MCF 10A (cell line): ENCODE measurements at regions not wholly inside any gene's neighbourhood (a gene's known extent, or its start where the extent isn't known, plus 50 kb on each side); places are given as distances from the start of the nearest gene placed in this dataset.

ENCODE experiments used
- BruUV-seq: library from RNA; stranded (reverse); fragments of 400-500 nt; replicated peaks from 2 replicates; lab custom pipeline; 2021; lab: Mats Ljungman, UMichigan
- CTCF ChIA-PET: fragments of 300-600 bp; sonication (Branson Sonifier 250); formaldehyde crosslinking; extraction: SDS; loops from one replicate; lab custom pipeline; 2021; ENCODE audit warnings: antibody characterized with exemption, inconsistent platforms; lab: Yijun Ruan, JAX
- POLR2A ChIA-PET: fragments of 300-600, 350-650 bp; sonication (Branson Sonifier 250); formaldehyde crosslinking; extraction: SDS; loops from one replicate; lab custom pipeline; 2020; ENCODE audit warnings: antibody characterized with exemption, inconsistent platforms; lab: Yijun Ruan, JAX
- DNase-seq: peaks from one replicate; pipeline ENCODE4 v3.0.0-alpha.2; 2018; ENCODE audit not compliant: unreplicated experiment
- H3K27ac Mint-ChIP-seq: one replicate; pipeline ENCODE4 v1.8.0; 2022; ENCODE audit warnings: mild to moderate bottlenecking, low read depth, mixed read lengths; ENCODE audit not compliant: unreplicated experiment
- H3K27me3 Mint-ChIP-seq: one replicate; pipeline ENCODE4 v1.8.0; 2022; ENCODE audit warnings: mixed read lengths; ENCODE audit not compliant: insufficient read depth, unreplicated experiment
- H3K36me3 Mint-ChIP-seq: one replicate; pipeline ENCODE4 v1.8.0; 2022; ENCODE audit warnings: mild to moderate bottlenecking, moderate library complexity, mixed read lengths; ENCODE audit not compliant: insufficient read depth, unreplicated experiment
- H3K4me1 Mint-ChIP-seq: one replicate; pipeline ENCODE4 v1.8.0; 2022; ENCODE audit warnings: mixed read lengths; ENCODE audit not compliant: insufficient read depth, unreplicated experiment
- H3K4me3 Mint-ChIP-seq: one replicate; pipeline ENCODE4 v1.8.0; 2022; ENCODE audit warnings: mild to moderate bottlenecking, moderate library complexity, mixed read lengths; ENCODE audit not compliant: unreplicated experiment
- H3K9me3 Mint-ChIP-seq: one replicate; pipeline ENCODE4 v1.8.0; 2022; ENCODE audit warnings: mixed read lengths; ENCODE audit not compliant: unreplicated experiment
- intact Hi-C: fragments of 100-400 bp; cut with micrococcal nuclease; formaldehyde crosslinking; loops from 2 replicates; pipeline ENCODE4 v1.14.1; 2022
- TF ChIP-seq, protein P1 (sequence below): fragments of 200-600 bp; IDR thresholded peaks from one replicate; pipeline ENCODE4 v1.8.0; 2022; ENCODE audit warnings: antibody characterized with exemption, mild to moderate bottlenecking; ENCODE audit not compliant: unreplicated experiment

DNA sequence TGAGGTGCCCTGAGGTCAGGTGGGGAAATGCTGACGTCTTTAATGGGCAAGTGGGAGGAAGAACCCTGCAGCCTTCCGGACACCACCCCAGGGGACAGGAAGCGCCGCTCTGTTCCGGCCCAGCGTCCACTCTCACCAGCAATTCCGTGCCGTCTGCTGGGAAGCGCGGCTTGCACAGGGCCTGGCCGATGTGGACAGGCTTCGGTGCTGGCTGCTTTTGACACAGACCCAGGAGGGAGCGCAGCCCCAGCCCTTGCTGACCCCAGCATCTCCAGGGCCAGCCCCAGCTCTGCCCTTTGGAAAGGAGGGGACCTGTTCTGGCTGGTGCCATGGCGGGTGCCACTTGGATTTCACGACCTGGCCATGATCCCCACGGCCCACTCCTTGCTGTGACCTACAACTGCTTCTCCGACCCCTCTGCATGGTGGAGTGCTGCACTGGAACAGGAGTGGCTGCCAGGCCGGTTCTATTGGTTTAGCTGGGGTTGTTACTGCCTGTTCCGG lies 123.2 kb downstream of the DLL1 start:
- H3K27ac Mint-ChIP-seq, result no peak overlapping the region
- TF ChIP-seq, protein P1, sequence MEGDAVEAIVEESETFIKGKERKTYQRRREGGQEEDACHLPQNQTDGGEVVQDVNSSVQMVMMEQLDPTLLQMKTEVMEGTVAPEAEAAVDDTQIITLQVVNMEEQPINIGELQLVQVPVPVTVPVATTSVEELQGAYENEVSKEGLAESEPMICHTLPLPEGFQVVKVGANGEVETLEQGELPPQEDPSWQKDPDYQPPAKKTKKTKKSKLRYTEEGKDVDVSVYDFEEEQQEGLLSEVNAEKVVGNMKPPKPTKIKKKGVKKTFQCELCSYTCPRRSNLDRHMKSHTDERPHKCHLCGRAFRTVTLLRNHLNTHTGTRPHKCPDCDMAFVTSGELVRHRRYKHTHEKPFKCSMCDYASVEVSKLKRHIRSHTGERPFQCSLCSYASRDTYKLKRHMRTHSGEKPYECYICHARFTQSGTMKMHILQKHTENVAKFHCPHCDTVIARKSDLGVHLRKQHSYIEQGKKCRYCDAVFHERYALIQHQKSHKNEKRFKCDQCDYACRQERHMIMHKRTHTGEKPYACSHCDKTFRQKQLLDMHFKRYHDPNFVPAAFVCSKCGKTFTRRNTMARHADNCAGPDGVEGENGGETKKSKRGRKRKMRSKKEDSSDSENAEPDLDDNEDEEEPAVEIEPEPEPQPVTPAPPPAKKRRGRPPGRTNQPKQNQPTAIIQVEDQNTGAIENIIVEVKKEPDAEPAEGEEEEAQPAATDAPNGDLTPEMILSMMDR, result no peak
- BruUV-seq, result no TSS peak
- ChIA-PET POLR2A (no interaction called here), CTCF (interaction anchor here (0.6 kb wide), 1 partner anchor 217 kb away, joined by 3 read pairs; no protein-coding TSS in a partner anchor)
- no peaks in the 10 kb centered on the region for H3K36me3 Mint-ChIP-seq
- H3K4me3 Mint-ChIP-seq, result no peak overlapping the region
- H3K27me3 Mint-ChIP-seq, result peaks cover 48% of the 10 kb centered on the region
- intact Hi-C loops, result no loop called here
- no peak for DNase-seq
- H3K9me3 Mint-ChIP-seq, result no peaks in the 10 kb centered on the region
- H3K4me1 Mint-ChIP-seq, result no peaks in the 10 kb centered on the region

DNA sequence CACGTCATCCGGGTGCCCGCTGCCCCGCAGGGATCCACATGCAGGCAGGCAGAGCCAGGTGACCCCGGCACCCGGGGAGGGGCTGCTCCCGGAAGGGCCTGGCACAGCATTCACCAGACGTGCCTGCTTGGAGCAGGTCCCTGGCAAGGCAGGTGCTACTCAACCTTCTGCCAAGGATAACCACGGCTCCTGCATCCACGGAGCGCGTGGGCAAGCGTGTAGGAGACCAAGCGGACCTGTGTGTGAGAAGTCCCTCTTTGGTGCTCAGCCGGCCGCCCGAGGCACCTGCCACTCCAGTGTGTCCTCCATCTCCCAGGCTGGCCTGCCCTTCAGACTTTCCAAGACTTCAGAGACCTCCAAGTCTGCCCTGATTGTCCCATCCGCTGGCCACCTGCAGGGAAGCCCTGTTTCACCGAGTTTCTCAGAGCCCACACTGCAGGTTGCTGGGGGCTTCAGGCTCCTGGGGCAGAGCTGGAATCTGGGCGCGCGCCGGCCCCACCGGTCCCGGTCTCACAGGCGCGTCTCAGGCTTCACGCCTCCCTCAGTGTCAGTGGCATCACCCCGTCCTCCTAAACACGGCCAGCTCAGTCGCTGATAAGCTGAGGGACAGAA lies 124.3 kb downstream of the DLL1 start:
- TF ChIP-seq, protein P1, result no peak
- no peak overlapping the region for H3K4me3 Mint-ChIP-seq
- H3K27ac Mint-ChIP-seq, result no peak overlapping the region
- H3K27me3 Mint-ChIP-seq, result peaks cover 37% of the 10 kb centered on the region
- H3K9me3 Mint-ChIP-seq, result no peaks in the 10 kb centered on the region
- DNase-seq, result no peak
- no TSS peak for BruUV-seq
- intact Hi-C loops, result no loop called here
- POLR2A ChIA-PET, result no interaction called here
- H3K36me3 Mint-ChIP-seq, result no peaks in the 10 kb centered on the region
- CTCF ChIA-PET, result no interaction called here
- H3K4me1 Mint-ChIP-seq, result no peaks in the 10 kb centered on the region

- TF ChIP-seq, protein P1, result no peak
- ChIA-PET CTCF (no interaction called here), POLR2A (no interaction called here)
- no peaks in the 10 kb centered on the region for H3K36me3 Mint-ChIP-seq
- intact Hi-C loops, result no loop called here
- peaks cover 27% of the 10 kb centered on the region for H3K27me3 Mint-ChIP-seq
- H3K27ac Mint-ChIP-seq, result no peak overlapping the region
- DNase-seq, result no peak
- H3K4me1 Mint-ChIP-seq, result no peaks in the 10 kb centered on the region
- no peak overlapping the region for H3K4me3 Mint-ChIP-seq
- H3K9me3 Mint-ChIP-seq, result no peaks in the 10 kb centered on the region
- no TSS peak for BruUV-seq
Observed at GRCh38 chr6:170165471-170166117, 125.3 kb downstream of the DLL1 start.

GRCh38 chr6:170165085-170165470 lies 125.8 kb downstream of the DLL1 start:
- Mint-ChIP-seq H3K9me3 (no peaks in the 10 kb centered on the region), H3K36me3 (no peaks in the 10 kb centered on the region), H3K4me3 (no peak overlapping the region), H3K4me1 (no peaks in the 10 kb centered on the region), H3K27me3 (peaks cover 25% of the 10 kb centered on the region), H3K27ac (no peak overlapping the region)
- TF ChIP-seq, protein P1, result no peak
- BruUV-seq, result no TSS peak
- intact Hi-C loops, result no loop called here
- ChIA-PET CTCF (interaction anchor here (0.6 kb wide), 1 partner anchor 113 kb away, joined by 3 read pairs; no protein-coding TSS in a partner anchor), POLR2A (no interaction called here)
- DNase-seq, result no peak
